ENCODE measurements at regions not wholly inside any gene's neighbourhood (a gene's known extent, or its start where the extent isn't known, plus 50 kb on each side); places are given as distances from the start of the nearest gene placed in this dataset.

GRCh38 chr7:116447966-116448839, 51.3 kb upstream of the CAV2 start:
- DNase-seq (ENCODE audit: low spot score): no peak

DNA sequence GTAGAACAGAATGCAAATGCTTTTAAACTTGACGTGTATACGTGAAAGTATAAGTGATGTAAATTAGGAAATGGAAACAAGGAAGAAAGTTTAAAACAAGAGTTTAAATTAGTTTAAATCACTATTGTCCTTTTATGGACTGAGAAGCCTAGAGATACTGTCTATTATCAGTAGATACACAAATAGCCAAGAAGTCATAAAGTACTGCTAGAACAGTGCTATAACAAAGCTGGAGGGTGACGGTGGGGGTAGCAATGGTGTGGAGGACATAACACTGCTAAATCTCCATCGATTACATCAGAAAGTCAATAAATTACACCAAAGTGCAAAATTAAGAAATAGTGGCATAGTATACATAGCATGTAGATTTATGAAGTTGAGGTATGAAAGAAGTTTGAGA, 50.1 kb upstream of the CAV2 start:
- no peak for DNase-seq (ENCODE audit: low spot score)

All from NAMALWA (cell line).